ENCODE measurements at regions not wholly inside any gene's neighbourhood (a gene's known extent, or its start where the extent isn't known, plus 50 kb on each side); places are given as distances from the start of the nearest gene placed in this dataset.
"Not testable (repeated sequence)": the region's sequence is repeated elsewhere in the genome, so short reads cannot be mapped to it uniquely, and the experiment has no call there.

GRCh38 chr18:2218101-2218500, 353.2 kb downstream of the METTL4 start:
- no peak for DNase-seq (ENCODE audit: low read depth in 2 of 2)

- no peak for DNase-seq (ENCODE audit: low read depth in 2 of 2)
Observed at GRCh38 chr18:2219706-2220105, 351.6 kb downstream of the METTL4 start.

- no peak for DNase-seq (ENCODE audit: low read depth in 2 of 2)
Observed at GRCh38 chr18:2222270-2223185, 348.8 kb downstream of the METTL4 start.

- no peak for DNase-seq (ENCODE audit: low read depth in 2 of 2)
Observed at GRCh38 chr18:2223449-2223848, 347.9 kb downstream of the METTL4 start.

GRCh38 chr18:2223849-2224248, 347.5 kb downstream of the METTL4 start:
- DNase-seq (ENCODE audit: low read depth in 2 of 2) = no peak

GRCh38 chr18:2236232-2236631, 335.1 kb downstream of the METTL4 start:
- no peak for DNase-seq (ENCODE audit: low read depth in 2 of 2)

- no peak for DNase-seq (ENCODE audit: low read depth in 2 of 2)
Observed at GRCh38 chr18:2237706-2238105, 333.6 kb downstream of the METTL4 start.

- no peak for DNase-seq (ENCODE audit: low read depth in 2 of 2)
Observed at GRCh38 chr18:2240311-2240705, 331.0 kb downstream of the METTL4 start.

GRCh38 chr18:2244641-2245040, 326.7 kb downstream of the METTL4 start:
- DNase-seq (ENCODE audit: low read depth in 2 of 2) = no peak

- DNase-seq (ENCODE audit: low read depth in 2 of 2) = not testable (repeated sequence)
Observed at GRCh38 chr18:2247101-2247500, 324.2 kb downstream of the METTL4 start.

GRCh38 chr18:2254977-2255376, 316.3 kb downstream of the METTL4 start:
- DNase-seq (ENCODE audit: low read depth in 2 of 2) = no peak

- no peak for DNase-seq (ENCODE audit: low read depth in 2 of 2)
Observed at GRCh38 chr18:2256577-2256976, 314.7 kb downstream of the METTL4 start.

GRCh38 chr18:2258954-2259353, 312.4 kb downstream of the METTL4 start:
- DNase-seq (ENCODE audit: low read depth in 2 of 2) = no peak

GRCh38 chr18:2263303-2263890, 307.9 kb downstream of the METTL4 start:
- DNase-seq (ENCODE audit: low read depth in 2 of 2) = no peak

- no peak for DNase-seq (ENCODE audit: low read depth in 2 of 2)
Observed at GRCh38 chr18:2274613-2275012, 296.7 kb downstream of the METTL4 start.

- DNase-seq (ENCODE audit: low read depth in 2 of 2) = no peak
Observed at GRCh38 chr18:2281086-2281485, 290.2 kb downstream of the METTL4 start.

- no peak for DNase-seq (ENCODE audit: low read depth in 2 of 2)
Observed at GRCh38 chr18:2281523-2282199, 289.6 kb downstream of the METTL4 start.

- DNase-seq (ENCODE audit: low read depth in 2 of 2) = no peak
Observed at GRCh38 chr18:2293109-2293839, 278.0 kb downstream of the METTL4 start.

GRCh38 chr18:2301316-2301715, 270.0 kb downstream of the METTL4 start:
- no peak for DNase-seq (ENCODE audit: low read depth in 2 of 2)

- no peak for DNase-seq (ENCODE audit: low read depth in 2 of 2)
Observed at GRCh38 chr18:2302012-2302411, 269.3 kb downstream of the METTL4 start.

- no peak for DNase-seq (ENCODE audit: low read depth in 2 of 2)
Observed at GRCh38 chr18:2302628-2303516, 268.4 kb downstream of the METTL4 start.

Data from fibroblast of skin of left biceps (primary cell).